ENCODE measurements at regions not wholly inside any gene's neighbourhood (a gene's known extent, or its start where the extent isn't known, plus 50 kb on each side); places are given as distances from the start of the nearest gene placed in this dataset.

- TF ChIP-seq CTCF (IDR thresholded peaks at IDR 0.05) (no peak), CREM (CRISPR knock-in tag; IDR thresholded peaks at IDR 0.05) (no peak), NR2C2 (CRISPR knock-in tag; IDR thresholded peaks at IDR 0.05) (no peak), FOXP1 (CRISPR knock-in tag; IDR thresholded peaks at IDR 0.05; ENCODE audit: borderline replicate concordance) (no peak), PREB (CRISPR knock-in tag; IDR thresholded peaks at IDR 0.05; ENCODE audit: borderline replicate concordance) (no peak), MAX (CRISPR knock-in tag; IDR thresholded peaks at IDR 0.05) (no peak), IRF2 (CRISPR knock-in tag; IDR thresholded peaks at IDR 0.05; ENCODE audit: borderline replicate concordance, low read depth) (no peak), TCF7 (CRISPR knock-in tag; IDR thresholded peaks at IDR 0.05; ENCODE audit: low read depth) (no peak), ETV6 (CRISPR knock-in tag; IDR thresholded peaks at IDR 0.05) (no peak), E2F4 (CRISPR knock-in tag; IDR thresholded peaks at IDR 0.05; ENCODE audit: borderline replicate concordance, low read depth) (no peak), JUN (CRISPR knock-in tag; IDR thresholded peaks at IDR 0.05) (no peak)
These were observed 120.2 kb upstream of the IGF1R start for GRCh38 chr15:98528046-98528725.

Data from WTC11 (cell line).